Cardiac septum (tissue), 1 donor: ENCODE measurements at regions not wholly inside any gene's neighbourhood (a gene's known extent, or its start where the extent isn't known, plus 50 kb on each side); places are given as distances from the start of the nearest gene placed in this dataset.
"Not testable (repeated sequence)": the region's sequence is repeated elsewhere in the genome, so short reads cannot be mapped to it uniquely, and the experiment has no call there.

Experiments
- DNase-seq: peaks from one replicate; pipeline ENCODE4 v3.0.0-alpha.2; 2020; ENCODE audit warnings: low spot score
- intact Hi-C: fragments of 100-400 bp; cut with DNase I; formaldehyde crosslinking; loops from one replicate; pipeline ENCODE4 v1.14.0; 2022
- donor health status: DM: no; HTN: no; CAD: no.

GRCh38 chrX:1105671-1106419, 106.6 kb downstream of the CRLF2 start:
- intact Hi-C loops, result no loop called here
- no peak for DNase-seq

- intact Hi-C loops, DNase-seq: not testable (repeated sequence)
Observed at GRCh38 chrX:1105031-1105430, 107.4 kb downstream of the CRLF2 start.

- intact Hi-C loops, result no loop called here
- DNase-seq, result no peak
Observed at GRCh38 chrX:1103360-1103759, 109.1 kb downstream of the CRLF2 start.

- no peak for DNase-seq
- intact Hi-C loops, result no loop called here
Observed at GRCh38 chrX:1102786-1103185, 109.7 kb downstream of the CRLF2 start.

- intact Hi-C loops, DNase-seq: not testable (repeated sequence)
Observed at GRCh38 chrX:1102221-1102620, 110.2 kb downstream of the CRLF2 start.

- intact Hi-C loops, result no loop called here
Observed at GRCh38 chrX:1099146-1099770, 113.2 kb downstream of the CRLF2 start.

GRCh38 chrX:1097328-1097727, 115.1 kb downstream of the CRLF2 start:
- intact Hi-C loops, result no loop called here
- no peak for DNase-seq

More at GRCh38 chrX:1099146-1099770, 113.2 kb downstream of the CRLF2 start:
- DNase-seq, result no peak

- intact Hi-C loops, result no loop called here
- DNase-seq, result peak; percentile 63
Observed at GRCh38 chrX:1094566-1095333, 117.7 kb downstream of the CRLF2 start.

GRCh38 chrX:1093586-1094421, 118.6 kb downstream of the CRLF2 start:
- no peak for DNase-seq
- intact Hi-C loops, result no loop called here

- intact Hi-C loops, result no loop called here
- no peak for DNase-seq
Observed at GRCh38 chrX:1093121-1093520, 119.3 kb downstream of the CRLF2 start.

GRCh38 chrX:1086444-1087409, 125.7 kb downstream of the CRLF2 start:
- no peak for DNase-seq
- intact Hi-C loops, result no loop called here

- intact Hi-C loops, DNase-seq: not testable (repeated sequence)
Observed at GRCh38 chrX:1085871-1086270, 126.6 kb downstream of the CRLF2 start.

GRCh38 chrX:1084689-1085088, 127.8 kb downstream of the CRLF2 start:
- no peak for DNase-seq
- intact Hi-C loops, result no loop called here

- intact Hi-C loops, result no loop called here
Observed at GRCh38 chrX:1076871-1077651, 135.4 kb downstream of the CRLF2 start.

GRCh38 chrX:1075741-1076140, 136.7 kb downstream of the CRLF2 start:
- DNase-seq, result peak; percentile 24
- intact Hi-C loops, result no loop called here

More at GRCh38 chrX:1076871-1077651, 135.4 kb downstream of the CRLF2 start:
- DNase-seq, result peak; percentile 38

GRCh38 chrX:1075156-1075555, 137.3 kb downstream of the CRLF2 start:
- intact Hi-C loops, result no loop called here
- DNase-seq, result peak; percentile 58

GRCh38 chrX:1074755-1075154, 137.7 kb downstream of the CRLF2 start:
- intact Hi-C loops, result no loop called here
- peak; percentile 63 for DNase-seq

- intact Hi-C loops, result no loop called here
- no peak for DNase-seq
Observed at GRCh38 chrX:1074172-1074571, 138.3 kb downstream of the CRLF2 start.
